Bronchial epithelial cell (primary cell): ENCODE measurements at regions not wholly inside any gene's neighbourhood (a gene's known extent, or its start where the extent isn't known, plus 50 kb on each side); places are given as distances from the start of the nearest gene placed in this dataset.
"Not testable (repeated sequence)": the region's sequence is repeated elsewhere in the genome, so short reads cannot be mapped to it uniquely, and the experiment has no call there.

Experiments used
- DNase-seq: peaks from one replicate; pipeline ENCODE4 v3.0.0-alpha.2; 2010; ENCODE audit warnings: low read depth
- FAIRE-seq: peaks from 2 replicates; lab custom pipeline; 2011; peaks lifted over from hg19 to GRCh38; lab: Jason Lieb, UNC
- H3K27me3 ChIP-seq: 2 replicates; pipeline ENCODE4 v1.5.1; 2011; ENCODE audit warnings: low read length; ENCODE audit not compliant: control insufficient read depth, insufficient read depth
- H3K36me3 ChIP-seq: 2 replicates; pipeline ENCODE4 v1.5.1; 2011; ENCODE audit warnings: low read length; ENCODE audit not compliant: control insufficient read depth, insufficient read depth
- H3K4me3 ChIP-seq: 2 replicates; pipeline ENCODE4 v1.5.1; 2011; ENCODE audit warnings: mild to moderate bottlenecking, low read depth, low read length, control low read depth
- CTCF ChIP-seq: IDR thresholded peaks from 2 replicates; pipeline ENCODE4 v1.5.1; 2011; ENCODE audit warnings: mild to moderate bottlenecking, moderate library complexity, low read length, control low read depth, inconsistent platforms; ENCODE audit not compliant: insufficient read depth, severe bottlenecking

DNA sequence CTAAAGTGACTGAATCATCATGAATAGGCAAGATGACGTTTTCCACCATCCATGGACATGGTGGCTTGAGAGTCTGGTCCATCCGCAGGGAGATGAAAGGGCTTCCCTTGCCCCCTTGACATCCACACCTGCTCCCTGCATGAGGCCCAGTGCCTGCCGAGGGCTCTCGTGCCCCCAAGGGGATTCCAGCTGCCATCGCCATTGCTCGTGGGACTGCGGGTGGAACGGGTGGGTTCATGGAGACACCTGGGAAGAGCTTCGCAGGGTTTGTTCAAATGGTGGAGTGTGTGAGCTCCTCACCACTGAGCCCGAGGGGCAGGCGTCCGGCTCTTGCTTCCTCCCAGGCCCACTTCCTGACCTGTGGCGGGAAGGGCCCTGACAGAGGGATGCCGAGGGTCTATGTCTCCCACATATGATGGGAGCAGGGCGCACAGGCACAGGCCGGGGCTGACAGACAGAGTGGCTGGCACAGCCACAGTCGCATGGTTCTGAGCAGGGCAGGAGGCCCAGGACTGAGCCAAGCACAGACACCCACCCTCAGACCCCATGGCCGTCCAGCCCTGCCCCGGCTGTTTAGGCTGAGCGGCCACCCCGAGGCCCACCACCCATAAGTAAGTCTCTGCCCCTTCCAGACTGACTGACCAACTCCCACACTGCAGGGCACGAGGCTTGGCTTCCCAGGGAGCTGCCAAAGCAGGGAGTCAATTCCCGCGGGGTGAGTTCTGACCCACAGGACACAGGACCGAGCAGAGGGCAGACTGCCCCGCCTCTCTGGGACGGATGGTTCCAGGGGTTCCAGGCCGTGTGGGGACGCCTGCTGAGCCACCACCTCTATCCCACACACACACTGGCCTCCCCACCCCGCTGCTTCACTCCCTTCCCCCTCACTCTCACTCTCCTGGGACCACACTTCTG is 70.0 kb upstream of the PPP1R26 start:
- FAIRE-seq (no peak), DNase-seq (no peak)
- no peaks in the 10 kb centered on the region for H3K27me3 ChIP-seq
- no peak for TF ChIP-seq CTCF
- H3K36me3 ChIP-seq: no peaks in the 10 kb centered on the region
- H3K4me3 ChIP-seq: no peak overlapping the region

DNA sequence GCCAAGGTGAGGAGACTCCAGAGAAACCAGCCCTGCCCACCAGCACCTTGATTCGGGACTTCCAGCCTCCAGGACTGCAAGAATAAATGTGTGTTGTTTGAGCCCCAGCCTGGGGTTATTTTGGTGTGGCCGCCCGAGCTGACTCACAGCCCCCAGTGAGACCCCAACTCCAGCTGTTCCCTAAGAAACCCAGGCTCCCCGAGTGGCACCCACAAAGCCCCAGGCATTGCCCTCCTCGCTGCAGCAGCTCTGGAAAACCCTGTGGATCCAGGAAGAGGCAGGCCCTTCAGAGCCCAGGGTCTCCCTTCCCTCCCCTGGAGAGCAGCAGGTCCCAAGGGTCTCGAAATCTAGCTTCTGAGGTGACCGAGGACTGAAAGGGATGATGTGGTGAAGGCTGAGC is 69.2 kb upstream of the PPP1R26 start:
- Histone ChIP-seq H3K4me3 (no peak overlapping the region), H3K27me3 (no peaks in the 10 kb centered on the region), H3K36me3 (no peaks in the 10 kb centered on the region)
- DNase-seq (no peak), FAIRE-seq (no peak)
- TF ChIP-seq CTCF: no peak

- no peak for DNase-seq
- H3K4me3 ChIP-seq: no peak overlapping the region
- no peak for TF ChIP-seq CTCF
- no peaks in the 10 kb centered on the region for H3K27me3 ChIP-seq
- FAIRE-seq: no peak
- no peaks in the 10 kb centered on the region for H3K36me3 ChIP-seq
Observed at GRCh38 chr9:135410831-135411473, 68.6 kb upstream of the PPP1R26 start.

- FAIRE-seq, H3K27me3 ChIP-seq, H3K4me3 ChIP-seq, DNase-seq, H3K36me3 ChIP-seq: not testable (repeated sequence)
Observed at GRCh38 chr9:135411605-135412004, 68.0 kb upstream of the PPP1R26 start.

DNA sequence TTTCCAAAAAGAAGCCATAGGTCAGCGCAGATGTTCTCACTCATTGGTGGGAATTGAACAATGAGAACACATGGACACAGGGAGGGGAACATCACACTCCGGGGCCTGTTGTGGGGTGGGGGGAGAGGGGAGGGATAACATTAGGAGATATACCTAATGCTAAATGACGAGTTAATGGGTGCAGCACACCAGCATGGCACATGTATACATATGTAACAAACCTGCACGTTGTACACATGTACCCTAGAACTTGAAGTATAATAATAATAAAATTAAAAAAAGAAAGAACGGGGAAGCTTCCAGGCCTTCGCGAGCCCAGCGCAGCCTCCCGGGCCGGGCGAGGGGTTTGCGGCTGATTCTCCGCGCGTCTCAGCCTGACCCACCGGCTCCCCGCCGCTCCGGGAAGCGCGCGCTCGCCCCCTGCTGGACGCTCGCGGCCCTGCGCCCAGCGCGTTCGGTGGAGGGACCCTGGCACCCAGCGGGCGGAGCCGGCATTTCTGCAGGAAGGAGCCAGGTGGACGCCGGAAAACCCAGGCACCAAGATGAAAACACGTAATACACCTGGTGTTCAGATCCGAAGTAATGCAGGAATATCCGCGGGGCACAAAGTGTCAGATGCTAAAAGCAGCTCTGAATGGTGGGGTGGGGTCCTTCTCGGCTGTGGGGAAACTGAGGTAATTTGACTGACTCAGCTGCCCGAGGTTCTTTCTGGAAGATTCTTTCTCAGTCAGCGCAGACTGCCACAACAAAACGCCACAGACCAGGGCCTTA is 67.1 kb upstream of the PPP1R26 start:
- FAIRE-seq, H3K36me3 ChIP-seq, H3K4me3 ChIP-seq, H3K27me3 ChIP-seq: not testable (repeated sequence)
- DNase-seq: peak; percentile 24
- TF ChIP-seq CTCF: peak; percentile 93

DNA sequence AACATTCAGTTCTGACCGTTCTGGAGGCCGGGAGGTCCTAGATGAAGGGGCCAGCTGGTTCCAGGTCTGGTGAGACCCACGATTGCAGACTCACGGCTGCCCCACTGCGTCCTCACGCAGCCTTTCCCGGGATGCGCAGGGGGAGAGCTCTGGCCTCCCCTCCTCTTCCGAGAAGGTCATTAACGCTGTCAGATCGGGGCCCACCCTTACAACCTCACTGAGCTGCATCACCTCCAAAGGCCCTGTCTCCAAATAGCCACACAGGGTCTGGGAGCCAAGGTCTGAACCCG is 66.6 kb upstream of the PPP1R26 start:
- no peaks in the 10 kb centered on the region for H3K27me3 ChIP-seq
- DNase-seq (no peak), FAIRE-seq (no peak)
- no peak overlapping the region for H3K4me3 ChIP-seq
- TF ChIP-seq CTCF: no peak
- no peaks in the 10 kb centered on the region for H3K36me3 ChIP-seq
